Fibroblast of lung (primary cell): ENCODE measurements at regions not wholly inside any gene's neighbourhood (a gene's known extent, or its start where the extent isn't known, plus 50 kb on each side); places are given as distances from the start of the nearest gene placed in this dataset.

ENCODE experiments used
- CTCF ChIP-seq, 2 donors: IDR thresholded peaks in 1 of 2; conservative IDR thresholded peaks in 1 of 2; 1 replicate in 1 of 2; 2 replicates in 1 of 2; pipeline ENCODE4 v1.5.1; 2011 to 2012; ENCODE audit warnings: low read length in 2 of 2, control low read depth in 1 of 2, inconsistent platforms in 1 of 2, low read depth in 1 of 2, mild to moderate bottlenecking in 1 of 2
- EZH2 ChIP-seq: IDR thresholded peaks from 2 replicates; pipeline ENCODE4 v1.5.1; 2012; ENCODE audit warnings: low read length, control low read depth, mild to moderate bottlenecking; ENCODE audit errors: missing control alignments

- TF ChIP-seq CTCF (conservative IDR thresholded peaks at IDR 0.05 in 1 of 2, IDR thresholded peaks at IDR 0.05 in 1 of 2; ENCODE audit: low read depth in 1 of 2, low read length in 2 of 2) (no peak), EZH2 (no peak)
Observed at GRCh38 chr5:74940782-74941353, 74.7 kb upstream of the FAM169A start.
